ENCODE measurements at regions not wholly inside any gene's neighbourhood (a gene's known extent, or its start where the extent isn't known, plus 50 kb on each side); places are given as distances from the start of the nearest gene placed in this dataset.

GRCh38 chr4:22202975-22203710 is 254.6 kb upstream of the KCNIP4 start:
- DNase-seq (ENCODE audit: low spot score) = no peak
- ATAC-seq (ENCODE audit: low FRiP score) = no peak
- TF ChIP-seq CTCF (IDR thresholded peaks at IDR 0.05) = no peak

- TF ChIP-seq CTCF (IDR thresholded peaks at IDR 0.05) = no peak
- DNase-seq (ENCODE audit: low spot score) = no peak
- peak; percentile 37 for ATAC-seq (ENCODE audit: low FRiP score)
These were observed 253.8 kb upstream of the KCNIP4 start for GRCh38 chr4:22202246-22202974.

GRCh38 chr4:22201256-22201655 is 252.7 kb upstream of the KCNIP4 start:
- no peak for TF ChIP-seq CTCF (IDR thresholded peaks at IDR 0.05)
- no peak for DNase-seq (ENCODE audit: low spot score)
- no peak for ATAC-seq (ENCODE audit: low FRiP score)

- no peak for ATAC-seq (ENCODE audit: low FRiP score)
These were observed 248.0 kb upstream of the KCNIP4 start for GRCh38 chr4:22196551-22196950.

GRCh38 chr4:22192084-22192511 is 243.5 kb upstream of the KCNIP4 start:
- no peak for TF ChIP-seq CTCF (IDR thresholded peaks at IDR 0.05)
- DNase-seq (ENCODE audit: low spot score) = no peak
- ATAC-seq (ENCODE audit: low FRiP score) = peak; percentile 36

More at GRCh38 chr4:22196551-22196950, 248.0 kb upstream of the KCNIP4 start:
- no peak for DNase-seq (ENCODE audit: low spot score)
- no peak for TF ChIP-seq CTCF (IDR thresholded peaks at IDR 0.05)

GRCh38 chr4:22191565-22191964 is 243.0 kb upstream of the KCNIP4 start:
- TF ChIP-seq CTCF (IDR thresholded peaks at IDR 0.05) = no peak
- ATAC-seq (ENCODE audit: low FRiP score) = no peak
- no peak for DNase-seq (ENCODE audit: low spot score)

GRCh38 chr4:22190855-22191254 is 242.3 kb upstream of the KCNIP4 start:
- TF ChIP-seq CTCF (IDR thresholded peaks at IDR 0.05) = no peak
- peak; percentile 88 for ATAC-seq (ENCODE audit: low FRiP score)
- no peak for DNase-seq (ENCODE audit: low spot score)

All from omental fat pad (tissue), 3 donors.